BLaER1 (cell line): ENCODE measurements at regions not wholly inside any gene's neighbourhood (a gene's known extent, or its start where the extent isn't known, plus 50 kb on each side); places are given as distances from the start of the nearest gene placed in this dataset.
"Not testable (repeated sequence)": the region's sequence is repeated elsewhere in the genome, so short reads cannot be mapped to it uniquely, and the experiment has no call there.

Experiments
- H3K27ac ChIP-seq: shearing (Covaris generic); formaldehyde crosslinking; 2 replicates; pipeline ENCODE4 v1.8.1; 2022
- H3K27me3 ChIP-seq: shearing (Covaris generic); formaldehyde crosslinking; 2 replicates; pipeline ENCODE4 v1.8.1; 2022
- H3K36me3 ChIP-seq: shearing (Covaris generic); formaldehyde crosslinking; 2 replicates; pipeline ENCODE4 v1.8.1; 2022
- H3K4me1 ChIP-seq: shearing (Covaris generic); formaldehyde crosslinking; 2 replicates; pipeline ENCODE4 v1.8.1; 2022
- H3K4me2 ChIP-seq: shearing (Covaris generic); formaldehyde crosslinking; 2 replicates; pipeline ENCODE4 v1.8.1; 2022
- H3K4me3 ChIP-seq: shearing (Covaris generic); formaldehyde crosslinking; 2 replicates; pipeline ENCODE4 v1.8.1; 2022
- H3K9ac ChIP-seq: shearing (Covaris generic); formaldehyde crosslinking; 2 replicates; pipeline ENCODE4 v1.8.1; 2022
- H3K9me3 ChIP-seq: shearing (Covaris generic); formaldehyde crosslinking; 2 replicates; pipeline ENCODE4 v1.8.1; 2022
- H4K20me1 ChIP-seq: shearing (Covaris generic); formaldehyde crosslinking; 2 replicates; pipeline ENCODE4 v1.8.1; 2022
- Cebpa-rat ChIP-seq: shearing (Covaris generic); IDR thresholded peaks from 2 replicates; pipeline ENCODE4 v1.8.1; 2022

GRCh38 chr12:92413286-92413685, 267.6 kb upstream of the BTG1 start:
- Histone ChIP-seq H4K20me1 (no peaks in the 10 kb centered on the region), H3K9me3 (peaks cover 4% of the 10 kb centered on the region), H3K4me1 (no peaks in the 10 kb centered on the region), H3K27ac (no peak overlapping the region), H3K4me2 (no peak overlapping the region), H3K36me3 (no peaks in the 10 kb centered on the region), H3K4me3 (no peak overlapping the region), H3K9ac (no peak overlapping the region), H3K27me3 (no peaks in the 10 kb centered on the region)
- TF ChIP-seq Cebpa-rat: no peak

GRCh38 chr12:92412856-92413255, 267.2 kb upstream of the BTG1 start:
- no peak overlapping the region for H3K27ac ChIP-seq
- no peak overlapping the region for H3K4me3 ChIP-seq
- H3K27me3 ChIP-seq: no peaks in the 10 kb centered on the region
- no peaks in the 10 kb centered on the region for H3K36me3 ChIP-seq
- H3K9ac ChIP-seq: no peak overlapping the region
- no peaks in the 10 kb centered on the region for H3K4me1 ChIP-seq
- no peak overlapping the region for H3K4me2 ChIP-seq
- H4K20me1 ChIP-seq: no peaks in the 10 kb centered on the region
- no peak for TF ChIP-seq Cebpa-rat
- H3K9me3 ChIP-seq: peaks cover 4% of the 10 kb centered on the region

- H3K9ac ChIP-seq: no peak overlapping the region
- no peaks in the 10 kb centered on the region for H3K4me1 ChIP-seq
- peaks cover 7% of the 10 kb centered on the region for H3K9me3 ChIP-seq
- H3K4me3 ChIP-seq: no peak overlapping the region
- H3K27me3 ChIP-seq: no peaks in the 10 kb centered on the region
- no peak overlapping the region for H3K4me2 ChIP-seq
- no peaks in the 10 kb centered on the region for H3K36me3 ChIP-seq
- no peak overlapping the region for H3K27ac ChIP-seq
- H4K20me1 ChIP-seq: no peaks in the 10 kb centered on the region
- TF ChIP-seq Cebpa-rat: no peak
Measured at GRCh38 chr12:92411687-92412086, 266.0 kb upstream of the BTG1 start.

- Histone ChIP-seq H3K9ac (no peak overlapping the region), H3K9me3 (peaks cover 17% of the 10 kb centered on the region), H3K4me2 (no peak overlapping the region), H3K27ac (no peak overlapping the region), H3K27me3 (no peaks in the 10 kb centered on the region), H3K4me3 (no peak overlapping the region), H4K20me1 (no peaks in the 10 kb centered on the region), H3K4me1 (peaks cover 11% of the 10 kb centered on the region), H3K36me3 (no peaks in the 10 kb centered on the region)
- no peak for TF ChIP-seq Cebpa-rat
Measured at GRCh38 chr12:92408072-92408900, 262.6 kb upstream of the BTG1 start.

GRCh38 chr12:92406404-92407070, 260.9 kb upstream of the BTG1 start:
- H3K4me3 ChIP-seq, H3K9ac ChIP-seq, H3K4me2 ChIP-seq, H3K27me3 ChIP-seq, H3K27ac ChIP-seq, H4K20me1 ChIP-seq, H3K36me3 ChIP-seq: not testable (repeated sequence)
- H3K9me3 ChIP-seq: peaks cover 17% of the 10 kb centered on the region
- peaks cover 15% of the 10 kb centered on the region for H3K4me1 ChIP-seq

GRCh38 chr12:92405801-92406251, 260.2 kb upstream of the BTG1 start:
- not testable (repeated sequence) for H4K20me1 ChIP-seq, H3K9ac ChIP-seq, H3K4me3 ChIP-seq, H3K27ac ChIP-seq, H3K4me2 ChIP-seq, H3K27me3 ChIP-seq, H3K36me3 ChIP-seq
- Histone ChIP-seq H3K9me3 (peaks cover 17% of the 10 kb centered on the region), H3K4me1 (peaks cover 15% of the 10 kb centered on the region)

GRCh38 chr12:92404921-92405320, 259.3 kb upstream of the BTG1 start:
- Histone ChIP-seq H3K36me3 (no peaks in the 10 kb centered on the region), H3K4me3 (no peak overlapping the region), H3K9ac (no peak overlapping the region), H3K27ac (no peak overlapping the region), H3K4me1 (peaks cover 21% of the 10 kb centered on the region), H3K4me2 (no peak overlapping the region), H4K20me1 (no peaks in the 10 kb centered on the region), H3K9me3 (peaks cover 17% of the 10 kb centered on the region), H3K27me3 (no peaks in the 10 kb centered on the region)
- no peak for TF ChIP-seq Cebpa-rat

- no peaks in the 10 kb centered on the region for H4K20me1 ChIP-seq
- no peak overlapping the region for H3K4me3 ChIP-seq
- peaks cover 22% of the 10 kb centered on the region for H3K4me1 ChIP-seq
- H3K36me3 ChIP-seq: no peaks in the 10 kb centered on the region
- no peak for TF ChIP-seq Cebpa-rat
- peaks cover 17% of the 10 kb centered on the region for H3K9me3 ChIP-seq
- H3K4me2 ChIP-seq: peak overlapping the region; percentile 27
- H3K9ac ChIP-seq: no peak overlapping the region
- no peaks in the 10 kb centered on the region for H3K27me3 ChIP-seq
- H3K27ac ChIP-seq: no peak overlapping the region
Measured at GRCh38 chr12:92404259-92404894, 258.7 kb upstream of the BTG1 start.

- Histone ChIP-seq H3K4me3 (no peak overlapping the region), H3K36me3 (no peaks in the 10 kb centered on the region), H4K20me1 (no peaks in the 10 kb centered on the region), H3K27me3 (no peaks in the 10 kb centered on the region), H3K4me2 (peak overlapping the region; percentile 27), H3K9ac (no peak overlapping the region), H3K27ac (no peak overlapping the region), H3K9me3 (peaks cover 14% of the 10 kb centered on the region), H3K4me1 (peaks cover 22% of the 10 kb centered on the region)
- no peak for TF ChIP-seq Cebpa-rat
Measured at GRCh38 chr12:92403210-92404175, 257.8 kb upstream of the BTG1 start.
